ENCODE measurements at regions not wholly inside any gene's neighbourhood (a gene's known extent, or its start where the extent isn't known, plus 50 kb on each side); places are given as distances from the start of the nearest gene placed in this dataset.

- BruUV-seq (replicated peaks) = no TSS peak
- POLR2A ChIA-PET = no interaction called here
- H4K20me1 ChIP-seq (ENCODE audit: insufficient read depth, low read length) = no peaks in the 10 kb centered on the region
- no peak overlapping the region for H2AFZ ChIP-seq (ENCODE audit: low read length)
- no peaks in the 10 kb centered on the region for H3K36me3 ChIP-seq (ENCODE audit: insufficient read depth, low read length)
- intact Hi-C loops (cut with micrococcal nuclease; ENCODE audit: unreplicated experiment) = no loop called here
- H3K79me2 ChIP-seq (ENCODE audit: insufficient read depth, low read depth, low read length) = no peaks in the 10 kb centered on the region
- CTCF ChIA-PET (ENCODE audit: unreplicated experiment) = no interaction called here
- H3K4me2 ChIP-seq (ENCODE audit: low read length) = no peak overlapping the region
- H3K4me1 ChIP-seq (ENCODE audit: insufficient read depth, low read length, poor library complexity, severe bottlenecking) = no peaks in the 10 kb centered on the region
- no peak overlapping the region for H3K4me3 ChIP-seq (ENCODE audit: low read depth, low read length, poor library complexity, severe bottlenecking)
- TF ChIP-seq EZH2phosphoT487 (IDR thresholded peaks at IDR 0.05; ENCODE audit: borderline replicate concordance, low read depth, low read length) = no peak
- TF ChIP-seq CTCF (conservative IDR thresholded peaks at IDR 0.05; ENCODE audit: low read length) = no peak
- no peak for DNase-seq (ENCODE audit: low spot score)
- H3K9me3 ChIP-seq (ENCODE audit: low read length) = no peaks in the 10 kb centered on the region
- H3K27ac ChIP-seq (ENCODE audit: low read depth, low read length, poor library complexity, severe bottlenecking) = no peak overlapping the region
- no peaks in the 10 kb centered on the region for H3K9me2 ChIP-seq (ENCODE audit: insufficient read depth, low read length)
These were observed 236.1 kb downstream of the TEX29 start for GRCh38 chr13:111556496-111556895.

- H3K9me3 ChIP-seq (ENCODE audit: low read length) = no peaks in the 10 kb centered on the region
- TF ChIP-seq CTCF (conservative IDR thresholded peaks at IDR 0.05; ENCODE audit: low read length) (no peak), EZH2phosphoT487 (IDR thresholded peaks at IDR 0.05; ENCODE audit: borderline replicate concordance, low read depth, low read length) (no peak)
These were observed 237.7 kb downstream of the TEX29 start for GRCh38 chr13:111557921-111558699.

GRCh38 chr13:111558700-111559088 is 238.3 kb downstream of the TEX29 start:
- no TSS peak for BruUV-seq (replicated peaks)
- POLR2A ChIA-PET = no interaction called here

More at GRCh38 chr13:111557921-111558699, 237.7 kb downstream of the TEX29 start:
- Histone ChIP-seq H3K4me2 (ENCODE audit: low read length) (no peak overlapping the region), H3K4me3 (ENCODE audit: low read depth, low read length, poor library complexity, severe bottlenecking) (no peak overlapping the region), H2AFZ (ENCODE audit: low read length) (no peak overlapping the region), H3K4me1 (ENCODE audit: insufficient read depth, low read length, poor library complexity, severe bottlenecking) (no peaks in the 10 kb centered on the region), H3K9me2 (ENCODE audit: insufficient read depth, low read length) (no peaks in the 10 kb centered on the region), H4K20me1 (ENCODE audit: insufficient read depth, low read length) (no peaks in the 10 kb centered on the region), H3K36me3 (ENCODE audit: insufficient read depth, low read length) (no peaks in the 10 kb centered on the region), H3K27ac (ENCODE audit: low read depth, low read length, poor library complexity, severe bottlenecking) (no peak overlapping the region), H3K79me2 (ENCODE audit: insufficient read depth, low read depth, low read length) (no peaks in the 10 kb centered on the region)
- no peak for DNase-seq (ENCODE audit: low spot score)
- intact Hi-C loops (cut with micrococcal nuclease; ENCODE audit: unreplicated experiment) = no loop called here
- ChIA-PET POLR2A (no interaction called here), CTCF (ENCODE audit: unreplicated experiment) (no interaction called here)
- BruUV-seq (replicated peaks) = no TSS peak

More at GRCh38 chr13:111558700-111559088, 238.3 kb downstream of the TEX29 start:
- no peak overlapping the region for H3K4me3 ChIP-seq (ENCODE audit: low read depth, low read length, poor library complexity, severe bottlenecking)
- CTCF ChIA-PET (ENCODE audit: unreplicated experiment) = no interaction called here
- intact Hi-C loops (cut with micrococcal nuclease; ENCODE audit: unreplicated experiment) = no loop called here
- H3K79me2 ChIP-seq (ENCODE audit: insufficient read depth, low read depth, low read length) = no peaks in the 10 kb centered on the region
- no peaks in the 10 kb centered on the region for H3K9me3 ChIP-seq (ENCODE audit: low read length)
- DNase-seq (ENCODE audit: low spot score) = no peak
- H3K27ac ChIP-seq (ENCODE audit: low read depth, low read length, poor library complexity, severe bottlenecking) = no peak overlapping the region
- no peaks in the 10 kb centered on the region for H3K9me2 ChIP-seq (ENCODE audit: insufficient read depth, low read length)
- H2AFZ ChIP-seq (ENCODE audit: low read length) = no peak overlapping the region
- H3K36me3 ChIP-seq (ENCODE audit: insufficient read depth, low read length) = no peaks in the 10 kb centered on the region
- H3K4me2 ChIP-seq (ENCODE audit: low read length) = no peak overlapping the region
- no peak for TF ChIP-seq EZH2phosphoT487 (IDR thresholded peaks at IDR 0.05; ENCODE audit: borderline replicate concordance, low read depth, low read length)
- TF ChIP-seq CTCF (conservative IDR thresholded peaks at IDR 0.05; ENCODE audit: low read length) = no peak
- no peaks in the 10 kb centered on the region for H4K20me1 ChIP-seq (ENCODE audit: insufficient read depth, low read length)
- no peaks in the 10 kb centered on the region for H3K4me1 ChIP-seq (ENCODE audit: insufficient read depth, low read length, poor library complexity, severe bottlenecking)
